Activated T-helper 1 cell treated with Interleukin-2 at 50 U/mL for 16 hours (primary cell): ENCODE measurements at regions not wholly inside any gene's neighbourhood (a gene's known extent, or its start where the extent isn't known, plus 50 kb on each side); places are given as distances from the start of the nearest gene placed in this dataset.

Experiments used
- DNase-seq: peaks from one replicate; pipeline ENCODE4 v3.0.0-alpha.2; 2020; ENCODE audit warnings: low read depth

DNA sequence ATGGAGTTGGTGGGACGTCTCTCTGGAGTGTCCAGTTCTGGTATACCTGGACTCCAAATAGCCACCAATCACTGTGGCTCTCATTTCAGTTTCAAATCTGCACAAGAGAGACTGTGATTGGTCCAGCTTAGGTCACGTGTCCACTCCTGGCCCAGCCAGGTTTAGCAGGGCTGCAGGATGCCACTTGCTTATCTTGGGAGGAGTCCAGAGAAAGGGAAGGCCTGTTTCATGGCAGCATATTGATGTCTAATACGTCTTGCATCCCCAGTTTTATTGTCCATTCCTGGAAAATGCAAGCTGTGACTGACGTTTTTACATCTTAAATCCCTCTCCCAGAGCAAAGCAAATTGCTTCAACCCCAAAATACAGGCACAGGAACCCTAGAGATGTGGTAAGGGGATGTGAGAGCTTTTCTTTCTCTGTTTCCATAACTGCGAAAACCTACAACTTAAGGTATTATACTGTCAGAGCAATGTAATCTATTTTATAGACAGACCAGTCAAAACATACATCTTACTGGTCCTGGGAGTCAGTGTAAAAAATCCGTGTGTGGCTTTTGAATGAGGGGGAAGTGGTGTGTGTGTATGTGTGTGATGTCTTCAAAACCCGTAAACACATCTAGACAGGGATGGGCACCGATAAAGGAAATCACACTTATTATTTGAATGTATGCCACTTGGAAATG, 274.4 kb downstream of the TLE3 start:
- DNase-seq = no peak

DNA sequence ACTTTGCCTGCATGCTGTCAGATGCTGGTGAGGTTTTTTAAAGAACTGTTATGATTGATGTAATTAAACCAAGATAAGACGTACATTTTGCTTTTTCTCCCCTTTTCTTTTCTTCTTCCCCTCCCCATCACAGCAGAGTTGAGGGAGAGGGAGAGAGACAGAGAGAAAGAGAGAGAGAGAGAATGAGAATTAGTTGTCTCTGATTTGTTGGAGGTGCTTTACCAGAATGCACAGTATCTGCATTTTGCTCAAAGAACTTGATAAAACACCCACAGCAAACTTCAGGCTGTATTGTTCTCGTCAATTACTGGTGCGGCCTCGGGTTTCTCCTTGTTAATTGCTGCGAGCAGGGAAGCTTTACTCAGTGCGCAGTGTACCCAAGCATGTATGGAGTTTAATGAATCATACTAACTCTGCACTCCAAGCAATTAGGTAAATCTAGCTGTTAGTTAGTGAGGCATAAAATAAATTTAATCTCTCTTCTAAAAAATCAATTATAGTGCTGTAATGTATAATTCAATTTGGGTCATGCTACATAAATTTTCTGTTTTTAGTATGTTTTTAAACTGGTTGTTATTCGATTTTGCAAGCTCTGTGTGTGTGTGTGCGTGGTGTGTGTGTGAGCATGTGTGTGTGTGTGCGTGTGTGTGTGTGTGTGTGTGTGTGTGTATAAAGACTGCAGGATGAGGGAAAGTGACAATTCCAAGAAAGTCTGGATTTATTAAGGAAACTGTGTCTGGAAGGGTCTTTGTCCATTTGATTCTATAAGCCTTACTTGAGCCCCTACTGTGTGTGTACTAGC, 273.4 kb downstream of the TLE3 start:
- no peak for DNase-seq

DNA sequence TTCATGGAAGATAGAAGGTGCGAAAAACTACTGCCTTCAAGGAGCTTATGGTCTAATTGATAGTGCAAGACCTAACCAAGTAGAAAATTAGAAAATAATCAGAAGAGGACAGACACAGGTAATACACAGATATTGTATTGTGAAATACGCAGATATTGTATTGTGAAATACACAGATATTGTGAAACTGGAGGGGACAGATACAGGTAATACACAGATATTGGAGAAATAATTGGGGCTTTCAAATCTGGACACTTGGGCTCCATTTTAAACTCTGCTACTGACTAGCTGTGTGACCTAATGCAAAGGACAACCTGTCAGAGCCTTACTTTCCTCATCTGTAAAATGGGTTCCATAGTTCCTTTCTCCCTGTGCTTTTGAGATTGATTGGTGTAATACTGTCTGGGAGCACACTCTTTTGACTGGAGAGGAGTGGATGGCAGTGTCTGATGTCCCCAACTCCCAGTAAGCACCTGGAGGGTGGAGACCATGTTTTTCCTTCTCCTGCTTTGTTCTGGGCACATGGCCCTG, 272.8 kb downstream of the TLE3 start:
- no peak for DNase-seq

DNA sequence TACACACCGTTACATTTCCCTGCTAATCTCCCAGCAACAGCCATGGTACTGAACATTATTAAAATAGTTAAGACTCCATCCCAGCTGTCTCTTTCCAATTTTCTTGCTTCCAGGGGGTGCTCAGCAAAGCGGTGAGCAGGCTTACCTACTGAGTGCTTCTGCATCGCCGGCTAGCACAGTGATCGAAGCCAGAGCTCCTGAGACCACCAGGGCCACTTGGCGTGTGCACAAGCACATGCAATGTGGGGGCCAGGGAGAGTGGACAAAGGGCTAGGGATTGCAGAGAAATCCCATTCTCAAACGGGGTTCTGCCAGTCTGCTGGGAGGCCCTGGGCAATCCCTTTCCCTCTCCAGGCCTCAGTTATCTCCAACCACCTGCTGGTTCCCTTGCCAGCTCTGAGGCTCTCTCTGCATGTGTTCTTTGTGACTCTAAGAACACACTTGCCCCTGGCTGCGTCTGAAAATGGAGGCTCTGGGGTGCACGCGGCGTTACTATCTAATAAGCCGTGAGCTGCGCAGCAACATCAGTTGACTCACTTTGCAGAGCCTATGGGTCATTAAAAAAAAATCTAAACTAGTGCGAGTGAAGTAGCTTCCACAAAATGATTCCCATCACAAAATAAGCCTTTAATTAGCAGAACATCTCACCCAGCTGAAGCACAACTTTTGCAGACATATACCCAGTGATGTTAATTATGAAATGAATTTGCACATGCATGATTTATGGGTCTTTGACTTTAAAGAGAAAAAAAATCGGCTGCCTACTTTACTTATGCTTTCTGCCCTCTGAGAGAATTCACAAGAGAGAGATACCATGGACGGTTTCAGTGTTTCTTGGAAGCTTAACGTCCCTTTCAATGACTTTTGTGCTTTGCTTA, 271.5 kb downstream of the TLE3 start:
- DNase-seq = no peak

DNA sequence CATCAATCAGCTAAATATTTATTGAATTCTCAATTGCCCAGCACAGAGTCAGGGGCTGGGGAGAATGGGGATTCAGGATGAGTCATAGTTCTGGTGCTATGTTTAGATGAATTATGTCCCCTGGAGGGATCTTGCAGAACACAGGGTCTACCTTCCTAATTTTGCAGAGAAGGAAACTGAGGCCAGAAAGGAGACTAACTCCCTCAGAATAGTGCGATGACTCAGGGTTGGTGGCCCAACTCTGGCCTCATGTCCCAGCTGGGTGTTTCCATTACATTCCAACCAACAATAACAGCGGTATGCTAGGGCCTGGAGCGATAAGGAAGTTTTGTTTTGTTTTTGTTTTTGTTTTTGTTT, 270.9 kb downstream of the TLE3 start:
- DNase-seq = no peak

DNA sequence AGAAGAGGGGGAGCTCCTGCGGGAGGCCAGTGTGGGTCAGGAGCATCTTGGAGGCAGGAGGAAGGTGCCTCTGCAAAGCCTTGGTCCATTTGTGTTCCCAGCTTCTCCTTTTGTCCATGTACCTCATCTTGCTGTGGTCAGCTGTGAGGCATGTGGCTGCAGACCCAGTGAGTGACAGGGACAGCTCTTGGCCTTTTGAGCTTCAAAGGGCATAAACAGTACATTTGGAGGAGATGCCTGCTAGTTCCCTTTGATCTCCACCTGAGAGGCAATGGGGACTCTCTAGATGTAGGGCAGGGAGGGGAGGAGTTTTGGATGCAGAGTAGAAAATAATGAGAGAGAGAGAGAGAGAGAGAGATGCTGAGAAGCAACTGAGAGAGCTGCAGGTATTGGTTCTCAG, 270.0 kb downstream of the TLE3 start:
- DNase-seq = no peak

DNA sequence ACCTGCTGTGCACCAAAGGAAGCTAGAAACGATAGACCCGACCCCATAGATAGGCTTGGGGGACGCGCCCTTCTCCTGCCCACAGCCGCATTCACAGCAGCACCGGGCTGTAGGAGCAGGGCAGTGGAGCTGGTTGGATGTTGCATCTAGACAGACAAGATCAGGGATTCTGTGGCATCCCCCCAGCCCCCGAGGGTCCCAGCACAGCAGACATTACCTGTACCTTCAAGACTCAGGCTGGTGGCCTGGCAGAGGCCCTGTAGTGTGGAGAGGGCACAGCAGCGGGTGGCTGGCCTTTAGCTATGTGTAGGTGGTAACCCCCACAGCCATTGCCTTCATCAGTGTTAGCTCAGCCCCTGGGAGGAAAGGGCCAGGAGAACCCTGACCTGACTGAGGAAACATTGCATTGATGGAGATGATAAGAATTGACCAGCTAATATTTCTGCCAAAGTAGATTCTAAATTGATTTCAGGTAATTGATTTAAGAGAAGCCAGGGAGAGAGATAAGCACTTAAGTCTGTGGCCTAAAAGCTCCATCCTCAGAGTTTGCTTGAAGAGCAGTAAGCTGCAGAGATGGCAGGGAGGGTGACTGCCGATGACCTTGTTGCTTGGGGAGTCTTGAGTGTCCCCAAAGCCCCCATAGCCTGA, 269.4 kb downstream of the TLE3 start:
- DNase-seq = no peak

DNA sequence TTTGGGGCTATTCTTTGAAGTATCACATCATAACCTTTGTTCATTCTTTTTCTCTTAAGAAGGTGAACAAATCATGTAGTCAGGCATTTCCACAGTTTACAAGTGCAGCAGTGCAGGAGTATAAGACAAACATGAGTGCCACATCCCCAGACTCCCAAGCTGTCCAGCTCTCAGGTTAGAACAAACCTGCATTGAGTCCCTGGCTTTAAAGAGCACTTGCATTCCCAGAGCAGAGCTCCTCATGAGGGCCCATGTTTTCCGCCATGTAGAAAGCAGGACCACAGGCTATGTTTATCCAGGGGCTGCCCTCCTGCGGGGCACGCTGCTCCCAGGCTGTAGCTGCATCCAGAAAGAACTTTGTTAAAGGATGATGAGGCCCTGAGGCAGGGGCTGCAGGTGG, 267.7 kb downstream of the TLE3 start:
- DNase-seq = no peak

DNA sequence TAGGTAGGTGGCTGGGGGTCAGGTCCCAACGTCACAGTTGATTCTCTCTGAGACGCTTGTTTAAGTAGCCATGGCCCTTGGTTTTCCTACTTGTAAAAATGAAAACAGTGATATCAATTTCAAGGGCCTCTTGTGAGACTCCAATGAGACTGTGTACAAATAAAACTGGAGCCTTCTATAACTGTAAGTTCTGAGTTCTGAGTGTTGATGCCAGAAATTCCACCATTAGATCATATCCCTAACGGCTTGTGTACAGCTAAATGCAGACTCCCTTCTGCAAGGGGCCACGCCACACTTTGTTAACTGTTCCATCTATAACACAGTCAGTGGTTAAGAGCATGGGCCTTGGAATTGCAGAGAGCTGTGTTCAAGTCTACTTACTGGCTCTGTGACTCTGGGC, 267.3 kb downstream of the TLE3 start:
- no peak for DNase-seq

DNA sequence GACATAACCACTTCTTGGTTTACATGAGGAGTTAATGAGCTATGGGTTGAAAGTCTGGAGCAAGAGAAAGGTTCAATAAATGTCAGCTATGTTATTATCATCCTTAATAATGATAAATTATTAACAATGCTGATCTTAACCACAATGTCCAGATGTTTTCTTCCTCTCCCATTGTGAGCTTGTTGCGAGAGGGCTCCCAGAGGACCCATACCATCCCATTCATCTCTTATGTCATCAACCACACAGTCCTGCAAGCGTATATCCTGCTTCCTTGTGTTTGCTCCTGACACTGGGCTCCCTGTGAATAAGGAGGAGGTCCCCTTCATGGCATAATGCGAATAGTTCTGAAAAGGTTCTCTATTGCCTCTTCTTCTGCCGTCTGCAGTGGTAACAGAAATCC, 266.8 kb downstream of the TLE3 start:
- no peak for DNase-seq

DNA sequence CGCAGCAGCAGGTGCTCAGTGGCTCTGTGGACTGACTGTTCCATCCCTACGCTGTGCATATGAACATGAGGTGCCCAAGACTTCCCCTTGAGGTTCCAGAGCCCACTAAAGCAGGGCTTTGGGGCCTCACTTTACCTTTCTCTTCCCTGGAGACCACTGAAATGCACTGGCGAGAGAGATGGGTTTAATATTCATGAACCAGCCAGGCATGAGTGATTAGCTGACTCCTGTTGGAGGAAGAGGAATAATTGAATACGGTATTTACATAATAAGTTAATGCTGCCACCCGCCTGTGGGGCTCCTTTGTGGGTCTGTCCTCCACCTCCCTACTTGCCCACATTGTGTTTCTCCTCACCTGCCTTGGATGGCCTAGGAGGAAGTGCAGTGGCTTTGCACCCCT, 263.4 kb downstream of the TLE3 start:
- DNase-seq = no peak

DNA sequence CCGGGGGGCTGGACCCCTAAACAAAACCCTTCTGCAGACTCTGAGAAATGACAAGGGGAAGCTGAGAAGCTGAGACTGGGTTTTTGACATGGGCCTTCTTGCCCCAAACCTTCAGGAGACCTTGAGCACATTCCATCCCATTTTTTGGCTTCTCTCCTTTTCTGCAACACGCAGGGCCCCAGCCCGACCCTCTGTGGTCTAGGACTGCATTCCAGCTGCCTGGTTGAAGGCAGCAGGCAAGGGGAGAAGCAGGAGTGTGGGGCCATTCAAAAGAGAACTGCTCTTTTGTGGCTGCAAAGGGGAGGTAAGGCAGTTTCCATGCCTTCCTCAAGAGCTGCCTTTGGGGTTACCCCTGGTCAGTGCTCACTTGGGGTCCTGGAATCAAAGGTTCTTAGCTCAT, 263.0 kb downstream of the TLE3 start:
- no peak for DNase-seq

DNA sequence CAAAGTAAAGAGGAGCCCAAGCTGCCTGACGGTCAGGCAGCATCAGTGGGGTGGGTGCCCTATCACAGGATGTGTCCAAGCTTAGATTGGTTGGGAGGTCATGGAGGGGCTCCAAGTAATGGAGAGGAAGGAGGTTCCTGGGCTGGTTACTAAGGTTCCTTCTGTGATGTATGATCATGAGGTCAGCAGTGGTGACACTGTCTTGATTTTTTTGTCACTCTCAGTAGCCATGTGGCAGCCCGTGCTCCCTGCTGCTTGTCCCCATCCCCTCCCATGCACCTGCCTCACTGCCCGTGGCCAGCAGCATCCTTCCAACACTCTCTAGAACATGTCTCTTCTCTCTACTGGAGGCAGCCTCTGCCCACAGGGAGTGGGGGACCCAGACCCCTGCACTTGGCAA, 261.7 kb downstream of the TLE3 start:
- DNase-seq = no peak

DNA sequence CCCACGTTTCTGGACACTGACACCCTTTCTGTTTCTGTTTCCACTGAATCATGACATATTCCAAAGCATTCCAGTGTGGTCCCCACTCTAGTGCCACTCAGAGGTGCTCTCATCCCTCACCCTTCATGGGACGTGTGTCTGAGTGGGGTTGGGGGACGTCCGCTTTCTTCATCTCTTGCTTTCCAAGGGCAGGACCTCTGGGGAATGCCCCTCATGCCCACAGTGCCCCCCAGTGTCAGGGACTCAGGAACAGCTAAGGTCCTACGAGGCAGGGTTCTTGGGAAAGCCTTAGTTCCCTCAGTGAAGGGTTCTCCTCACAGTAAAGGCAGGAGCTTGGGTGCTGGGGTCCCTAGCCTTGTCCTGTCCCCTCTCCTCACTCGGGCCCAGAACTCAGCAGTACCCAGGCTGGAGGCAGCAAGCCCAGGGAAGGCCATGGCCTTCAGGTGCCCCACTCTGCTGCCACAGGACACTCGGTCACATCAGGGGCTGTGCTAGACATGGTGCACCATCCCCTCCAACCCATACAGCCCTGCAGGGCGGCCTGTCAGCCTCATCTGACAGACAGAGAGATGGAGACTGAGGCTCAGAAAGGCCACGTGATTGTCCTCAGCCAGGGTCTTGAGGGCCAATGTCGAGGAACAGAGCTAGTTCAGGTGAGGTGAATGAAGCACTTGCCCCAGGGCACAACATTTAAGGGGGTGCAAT, 261.0 kb downstream of the TLE3 start:
- no peak for DNase-seq

DNA sequence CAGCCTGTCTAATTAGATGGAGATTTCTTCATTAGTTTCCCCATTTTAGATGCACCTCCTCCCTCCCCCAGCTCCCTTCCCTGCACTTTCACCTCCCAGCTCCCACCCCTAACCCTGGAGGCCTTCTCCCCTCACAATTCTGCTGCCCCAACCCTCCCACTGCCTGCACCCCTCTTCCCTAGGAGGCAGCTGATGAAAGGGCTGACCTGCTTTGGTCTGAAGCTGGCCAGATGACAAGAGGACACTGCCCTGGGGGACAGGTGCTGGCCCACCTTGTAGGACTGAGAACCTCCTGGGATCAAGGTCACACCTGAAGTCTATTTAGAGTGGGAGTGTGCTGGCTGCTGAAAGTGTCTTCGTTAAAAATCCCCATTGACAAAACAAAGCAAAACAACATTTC, 259.4 kb downstream of the TLE3 start:
- DNase-seq = no peak

DNA sequence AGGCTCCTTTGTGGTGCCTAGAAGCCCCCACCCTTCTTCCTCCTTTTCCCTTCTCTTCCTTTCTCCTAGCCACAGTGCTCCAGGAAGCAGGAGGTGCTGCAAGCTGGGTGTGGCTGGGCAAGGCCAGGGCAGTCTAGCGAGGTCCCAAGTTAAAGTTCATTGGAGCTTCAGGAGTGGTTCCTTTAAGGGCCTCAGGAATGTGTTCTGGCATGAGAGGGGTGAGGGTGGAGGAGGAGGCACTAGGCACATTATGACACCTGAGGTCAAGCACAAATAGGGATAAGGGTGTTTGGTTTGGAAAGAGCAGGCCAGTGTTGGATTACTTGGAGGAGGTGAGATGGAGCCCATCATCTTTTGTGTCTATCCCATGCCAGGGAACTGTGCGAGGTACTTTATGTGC, 258.7 kb downstream of the TLE3 start:
- DNase-seq = no peak

DNA sequence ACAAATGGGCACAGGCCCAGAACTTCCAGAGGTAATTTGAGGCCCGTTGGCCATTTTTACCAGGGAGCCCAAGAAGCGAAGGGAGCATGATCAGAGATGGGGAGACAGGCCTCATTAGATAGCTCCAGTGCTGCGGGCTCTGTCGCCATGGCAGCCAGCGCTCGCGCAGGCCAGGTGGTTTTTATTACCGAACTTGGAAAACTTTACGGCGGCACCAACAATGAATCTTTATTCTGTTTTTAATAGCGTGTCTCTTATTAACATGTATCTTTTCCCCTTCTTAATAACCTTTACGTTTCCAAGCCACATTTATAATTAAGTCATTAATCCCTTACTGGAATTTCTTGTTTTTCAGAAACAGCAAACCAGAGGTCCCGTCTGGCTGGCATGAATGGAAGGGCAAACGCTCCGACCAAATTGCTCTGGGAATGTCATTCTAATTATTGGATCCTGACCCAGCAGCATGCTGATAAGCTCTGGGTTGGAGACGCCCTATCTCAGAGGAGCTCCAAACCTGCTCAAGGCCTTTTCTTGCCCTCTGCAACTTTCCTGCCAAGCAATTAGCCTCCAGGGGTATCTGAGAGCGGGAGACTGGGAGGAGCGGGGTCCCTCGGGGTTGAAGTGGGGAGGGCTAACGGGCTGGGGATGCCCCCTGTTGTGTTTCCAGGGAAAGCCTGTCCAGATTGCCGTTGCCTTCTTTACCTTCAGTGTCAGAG, 256.4 kb downstream of the TLE3 start:
- DNase-seq = no peak

DNA sequence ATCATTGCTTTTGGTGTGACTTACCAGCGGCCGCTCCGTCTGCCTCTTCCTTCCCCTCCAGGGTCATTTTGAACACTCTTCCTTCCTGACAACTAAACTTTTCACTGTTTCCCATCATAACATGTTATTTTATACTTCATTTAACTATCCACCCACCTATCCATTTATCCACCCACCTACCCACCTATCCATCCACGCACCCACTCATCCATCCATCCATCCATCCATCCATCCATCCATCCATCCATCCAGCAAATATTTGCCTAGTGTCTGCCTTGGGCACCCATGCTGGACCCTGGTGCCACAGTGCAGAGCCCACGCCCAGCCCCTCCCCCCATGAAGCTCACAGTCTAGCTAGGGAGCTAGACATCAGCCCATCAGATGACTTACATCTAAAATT, 254.9 kb downstream of the TLE3 start:
- DNase-seq = no peak

DNA sequence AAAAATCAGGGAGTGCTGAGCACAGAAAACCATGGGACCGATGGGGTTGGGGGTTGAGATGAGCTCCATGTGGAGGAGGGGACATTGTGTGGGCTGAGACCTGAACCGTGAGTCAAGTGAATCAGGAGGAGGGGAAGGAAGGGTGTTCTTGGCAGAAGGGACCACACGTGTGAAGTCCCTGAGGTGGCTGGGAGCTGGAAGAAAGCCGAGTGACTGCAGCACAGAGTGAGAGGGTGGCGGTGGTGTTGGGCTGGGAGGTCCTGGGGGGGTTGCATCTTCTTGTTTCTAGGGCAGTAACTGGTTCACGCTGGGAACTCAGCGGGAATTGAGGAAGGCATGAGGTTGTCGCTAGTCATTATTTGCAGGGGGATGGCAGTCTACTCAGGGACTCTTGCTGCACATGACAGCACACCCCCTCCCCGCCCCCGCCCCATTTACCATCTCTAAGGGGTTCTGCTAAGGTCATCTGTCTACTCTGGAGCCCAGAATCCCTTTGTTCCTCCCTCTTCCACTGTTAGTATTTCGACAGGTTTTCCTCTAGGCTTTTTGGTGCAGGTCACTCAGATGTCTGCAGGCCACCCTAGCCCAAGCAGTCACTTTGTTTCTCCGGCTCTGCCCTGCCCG, 254.3 kb downstream of the TLE3 start:
- DNase-seq = no peak

DNA sequence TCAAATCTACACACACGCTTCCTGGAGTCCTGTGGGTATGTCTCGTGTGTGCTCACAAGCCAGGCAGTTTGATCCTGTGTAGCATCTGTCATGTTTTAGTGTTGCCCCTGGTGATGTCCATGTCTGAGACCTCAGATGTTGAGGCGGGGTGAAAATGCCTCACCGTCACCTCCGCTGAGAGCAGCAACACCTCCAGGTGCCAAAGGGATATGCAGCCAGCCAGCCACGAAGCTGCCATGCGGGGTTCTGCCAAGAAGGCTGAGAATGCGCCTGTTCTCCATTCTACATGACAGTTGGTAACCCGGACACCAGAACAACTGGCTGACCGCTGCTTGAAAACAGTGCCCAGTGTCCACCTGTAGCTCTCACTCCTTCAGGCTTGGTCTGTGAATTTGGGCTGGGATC, 253.8 kb downstream of the TLE3 start:
- DNase-seq = no peak
